Inflammatory macrophage treated with lipopolysaccharide for 4 hours (primary cell): ENCODE measurements at regions not wholly inside any gene's neighbourhood (a gene's known extent, or its start where the extent isn't known, plus 50 kb on each side); places are given as distances from the start of the nearest gene placed in this dataset.
A peak's percentile ranks its signal among the peaks of the same experiment; 100 is the strongest.

ENCODE experiments used
- DNase-seq: peaks from one replicate; pipeline ENCODE4 v3.0.0-alpha.2; 2020

- no peak for DNase-seq
Observed at GRCh38 chrX:45719751-45720501, 519.2 kb upstream of the DIPK2B start.

GRCh38 chrX:45718676-45719075 is 518.0 kb upstream of the DIPK2B start:
- DNase-seq = no peak

GRCh38 chrX:45716750-45717149 is 516.1 kb upstream of the DIPK2B start:
- DNase-seq = peak; percentile 30

GRCh38 chrX:45715748-45716147 is 515.1 kb upstream of the DIPK2B start:
- DNase-seq = peak; percentile 10

- peak; percentile 93 for DNase-seq
Observed at GRCh38 chrX:45714866-45715265, 514.2 kb upstream of the DIPK2B start.

- no peak for DNase-seq
Observed at GRCh38 chrX:45712067-45712466, 511.4 kb upstream of the DIPK2B start.

- no peak for DNase-seq
Observed at GRCh38 chrX:45711231-45711630, 510.6 kb upstream of the DIPK2B start.

- DNase-seq = peak; percentile 38
Observed at GRCh38 chrX:45710081-45710801, 509.6 kb upstream of the DIPK2B start.

- no peak for DNase-seq
Observed at GRCh38 chrX:45709381-45709780, 508.7 kb upstream of the DIPK2B start.

- no peak for DNase-seq
Observed at GRCh38 chrX:45699158-45699557, 498.5 kb upstream of the DIPK2B start.

- DNase-seq = peak; percentile 69
Observed at GRCh38 chrX:45697591-45697990, 496.9 kb upstream of the DIPK2B start.

- DNase-seq = no peak
Observed at GRCh38 chrX:45696736-45697135, 496.1 kb upstream of the DIPK2B start.

- DNase-seq = no peak
Observed at GRCh38 chrX:45689971-45690370, 489.3 kb upstream of the DIPK2B start.

GRCh38 chrX:45683914-45684313 is 483.2 kb upstream of the DIPK2B start:
- DNase-seq = no peak

GRCh38 chrX:45681891-45682290 is 481.2 kb upstream of the DIPK2B start:
- DNase-seq = no peak

- no peak for DNase-seq
Observed at GRCh38 chrX:45669715-45670340, 469.2 kb upstream of the DIPK2B start.

GRCh38 chrX:45668686-45669443 is 468.2 kb upstream of the DIPK2B start:
- no peak for DNase-seq

- no peak for DNase-seq
Observed at GRCh38 chrX:45667666-45668065, 467.0 kb upstream of the DIPK2B start.

GRCh38 chrX:45664727-45665290 is 464.1 kb upstream of the DIPK2B start:
- no peak for DNase-seq

GRCh38 chrX:45660477-45660876 is 459.8 kb upstream of the DIPK2B start:
- peak; percentile 0 for DNase-seq

GRCh38 chrX:45633419-45633818 is 432.7 kb upstream of the DIPK2B start:
- DNase-seq = no peak

GRCh38 chrX:45632506-45632905 is 431.8 kb upstream of the DIPK2B start:
- DNase-seq = no peak

- no peak for DNase-seq
Observed at GRCh38 chrX:45630078-45630477, 429.4 kb upstream of the DIPK2B start.
